ENCODE measurements at regions not wholly inside any gene's neighbourhood (a gene's known extent, or its start where the extent isn't known, plus 50 kb on each side); places are given as distances from the start of the nearest gene placed in this dataset.

DNA sequence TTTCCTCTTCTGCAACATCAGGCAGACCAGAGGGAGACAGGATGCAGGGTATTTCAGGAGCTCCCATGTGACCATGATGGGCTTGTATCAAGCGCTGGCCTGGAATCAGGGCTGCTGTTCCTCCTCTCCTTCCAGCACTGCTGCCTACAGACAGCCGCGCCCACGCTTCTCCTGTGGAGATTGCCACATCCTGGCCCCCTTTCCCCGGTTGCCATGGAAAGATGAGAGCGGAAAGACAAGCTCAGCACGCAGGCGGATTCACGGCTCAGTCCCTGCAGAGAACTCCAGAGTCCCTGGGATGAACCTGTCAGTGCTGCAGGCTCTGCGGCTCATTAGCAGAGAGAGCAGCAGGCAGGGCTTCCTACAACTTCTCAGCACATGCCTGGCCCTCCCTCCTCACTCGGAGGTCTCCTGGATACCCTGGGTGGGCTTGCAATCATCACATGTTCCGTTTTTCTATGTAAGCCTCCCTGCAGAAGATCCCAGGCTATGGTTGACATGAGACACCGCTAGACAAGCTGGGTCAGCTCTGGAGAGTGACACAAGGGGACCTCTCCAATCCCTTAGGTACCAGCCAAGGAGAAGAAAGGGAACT, 497.8 kb upstream of the MYT1L start (continued):
- TF ChIP-seq, protein P1, sequence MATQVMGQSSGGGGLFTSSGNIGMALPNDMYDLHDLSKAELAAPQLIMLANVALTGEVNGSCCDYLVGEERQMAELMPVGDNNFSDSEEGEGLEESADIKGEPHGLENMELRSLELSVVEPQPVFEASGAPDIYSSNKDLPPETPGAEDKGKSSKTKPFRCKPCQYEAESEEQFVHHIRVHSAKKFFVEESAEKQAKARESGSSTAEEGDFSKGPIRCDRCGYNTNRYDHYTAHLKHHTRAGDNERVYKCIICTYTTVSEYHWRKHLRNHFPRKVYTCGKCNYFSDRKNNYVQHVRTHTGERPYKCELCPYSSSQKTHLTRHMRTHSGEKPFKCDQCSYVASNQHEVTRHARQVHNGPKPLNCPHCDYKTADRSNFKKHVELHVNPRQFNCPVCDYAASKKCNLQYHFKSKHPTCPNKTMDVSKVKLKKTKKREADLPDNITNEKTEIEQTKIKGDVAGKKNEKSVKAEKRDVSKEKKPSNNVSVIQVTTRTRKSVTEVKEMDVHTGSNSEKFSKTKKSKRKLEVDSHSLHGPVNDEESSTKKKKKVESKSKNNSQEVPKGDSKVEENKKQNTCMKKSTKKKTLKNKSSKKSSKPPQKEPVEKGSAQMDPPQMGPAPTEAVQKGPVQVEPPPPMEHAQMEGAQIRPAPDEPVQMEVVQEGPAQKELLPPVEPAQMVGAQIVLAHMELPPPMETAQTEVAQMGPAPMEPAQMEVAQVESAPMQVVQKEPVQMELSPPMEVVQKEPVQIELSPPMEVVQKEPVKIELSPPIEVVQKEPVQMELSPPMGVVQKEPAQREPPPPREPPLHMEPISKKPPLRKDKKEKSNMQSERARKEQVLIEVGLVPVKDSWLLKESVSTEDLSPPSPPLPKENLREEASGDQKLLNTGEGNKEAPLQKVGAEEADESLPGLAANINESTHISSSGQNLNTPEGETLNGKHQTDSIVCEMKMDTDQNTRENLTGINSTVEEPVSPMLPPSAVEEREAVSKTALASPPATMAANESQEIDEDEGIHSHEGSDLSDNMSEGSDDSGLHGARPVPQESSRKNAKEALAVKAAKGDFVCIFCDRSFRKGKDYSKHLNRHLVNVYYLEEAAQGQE (IDR thresholded peaks at IDR 0.05; ENCODE audit: low read depth): no peak

DNA sequence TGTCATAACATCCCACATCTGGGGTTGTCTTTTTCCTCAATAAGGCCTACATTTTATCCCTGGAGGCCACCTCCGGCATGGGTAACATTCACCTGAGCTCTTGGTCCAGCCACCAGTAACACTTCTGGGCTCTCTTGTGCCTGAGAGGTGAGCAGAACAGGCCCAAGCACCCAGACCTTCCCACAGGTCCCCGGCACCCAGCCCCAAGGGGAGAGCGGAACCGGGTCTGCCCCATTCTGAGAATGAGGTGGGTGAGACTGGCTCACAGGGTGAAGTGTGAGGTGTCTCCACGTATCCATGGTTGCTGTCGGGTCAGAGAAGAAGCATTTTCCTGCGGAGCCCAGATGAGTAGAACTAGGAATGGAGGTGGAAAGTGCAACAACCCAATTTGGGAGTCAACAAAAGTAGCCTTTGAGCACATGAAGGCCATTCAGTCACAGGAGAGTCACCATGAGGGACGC, 496.7 kb upstream of the MYT1L start:
- Histone ChIP-seq H4K20me1 (ENCODE audit: insufficient read depth) (no peaks in the 10 kb centered on the region), H2AFZ (ENCODE audit: low read depth, low read length, poor library complexity, severe bottlenecking) (no peak overlapping the region), H3K27me3 (ENCODE audit: insufficient read depth, low read length) (peaks cover 20% of the 10 kb centered on the region; the same call in 1 of the 2 replicates), H3K79me2 (ENCODE audit: insufficient read depth, low read length) (no peaks in the 10 kb centered on the region), H3K36me3 (ENCODE audit: control insufficient read depth in 1 of 2, insufficient read depth in 2 of 2, low read length in 2 of 2) (no peaks in the 10 kb centered on the region), H3K9ac (ENCODE audit: low read length) (no peak overlapping the region), H3K9me3 (ENCODE audit: control insufficient read depth in 1 of 2, insufficient read depth in 1 of 2, low read depth in 1 of 2, low read length in 2 of 2) (no peaks in the 10 kb centered on the region), H3K27ac (ENCODE audit: low read depth, low read length) (no peak overlapping the region), H3K4me3 (replicated peaks in 1 of 2; ENCODE audit: low read depth in 1 of 2, low read length in 2 of 2) (no peak overlapping the region), H3K4me2 (ENCODE audit: low read length) (no peak overlapping the region), H3K4me1 (ENCODE audit: control insufficient read depth in 1 of 2, insufficient read depth in 2 of 2, low read length in 2 of 2) (no peaks in the 10 kb centered on the region), H3K9me2 (ENCODE audit: insufficient read depth) (no peaks in the 10 kb centered on the region)
- POLR2A ChIA-PET: no interaction called here
- DNase-seq (ENCODE audit: low read depth, low spot score) (no peak), ATAC-seq (no peak)
- CTCF ChIA-PET: no interaction called here
- intact Hi-C loops (cut with micrococcal nuclease): no loop called here
- no TSS peak for BruUV-seq (replicated peaks)
- RAD21 ChIA-PET (ENCODE audit: low non-redundant PET in 1 of 2, low total read pairs in 2 of 2, uncharacterized antibody in 2 of 2, unreplicated experiment in 2 of 2): no interaction called here
- TF ChIP-seq, protein P1 (IDR thresholded peaks at IDR 0.05; ENCODE audit: low read depth): no peak
- no peak for TF ChIP-seq CBX3 (IDR thresholded peaks at IDR 0.05; ENCODE audit: low read depth)
- TF ChIP-seq ZFX (IDR thresholded peaks at IDR 0.05): no peak
- TF ChIP-seq ELF1 (IDR thresholded peaks at IDR 0.05; ENCODE audit: borderline replicate concordance, low read depth): no peak
- no peak for TF ChIP-seq TCF7L2 (IDR thresholded peaks at IDR 0.05; ENCODE audit: borderline replicate concordance, extremely low read depth, insufficient read depth, insufficient read length)
- TF ChIP-seq EZH2 (IDR thresholded peaks at IDR 0.05): no peak
- TF ChIP-seq EZH2phosphoT487 (IDR thresholded peaks at IDR 0.05; ENCODE audit: borderline replicate concordance): no peak
- TF ChIP-seq, protein P2, sequence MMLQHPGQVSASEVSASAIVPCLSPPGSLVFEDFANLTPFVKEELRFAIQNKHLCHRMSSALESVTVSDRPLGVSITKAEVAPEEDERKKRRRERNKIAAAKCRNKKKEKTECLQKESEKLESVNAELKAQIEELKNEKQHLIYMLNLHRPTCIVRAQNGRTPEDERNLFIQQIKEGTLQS (IDR thresholded peaks at IDR 0.05): no peak
- TF ChIP-seq YY1 (IDR thresholded peaks at IDR 0.05; ENCODE audit: extremely low read depth, insufficient replicate concordance, low read depth, low read length): no peak
- TF ChIP-seq, protein P3, sequence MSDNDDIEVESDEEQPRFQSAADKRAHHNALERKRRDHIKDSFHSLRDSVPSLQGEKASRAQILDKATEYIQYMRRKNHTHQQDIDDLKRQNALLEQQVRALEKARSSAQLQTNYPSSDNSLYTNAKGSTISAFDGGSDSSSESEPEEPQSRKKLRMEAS (IDR thresholded peaks at IDR 0.05): no peak
- TF ChIP-seq SP1 (IDR thresholded peaks at IDR 0.05; ENCODE audit: low read depth): no peak
- TF ChIP-seq JUND (IDR thresholded peaks at IDR 0.05): no peak
- TF ChIP-seq, protein P4, sequence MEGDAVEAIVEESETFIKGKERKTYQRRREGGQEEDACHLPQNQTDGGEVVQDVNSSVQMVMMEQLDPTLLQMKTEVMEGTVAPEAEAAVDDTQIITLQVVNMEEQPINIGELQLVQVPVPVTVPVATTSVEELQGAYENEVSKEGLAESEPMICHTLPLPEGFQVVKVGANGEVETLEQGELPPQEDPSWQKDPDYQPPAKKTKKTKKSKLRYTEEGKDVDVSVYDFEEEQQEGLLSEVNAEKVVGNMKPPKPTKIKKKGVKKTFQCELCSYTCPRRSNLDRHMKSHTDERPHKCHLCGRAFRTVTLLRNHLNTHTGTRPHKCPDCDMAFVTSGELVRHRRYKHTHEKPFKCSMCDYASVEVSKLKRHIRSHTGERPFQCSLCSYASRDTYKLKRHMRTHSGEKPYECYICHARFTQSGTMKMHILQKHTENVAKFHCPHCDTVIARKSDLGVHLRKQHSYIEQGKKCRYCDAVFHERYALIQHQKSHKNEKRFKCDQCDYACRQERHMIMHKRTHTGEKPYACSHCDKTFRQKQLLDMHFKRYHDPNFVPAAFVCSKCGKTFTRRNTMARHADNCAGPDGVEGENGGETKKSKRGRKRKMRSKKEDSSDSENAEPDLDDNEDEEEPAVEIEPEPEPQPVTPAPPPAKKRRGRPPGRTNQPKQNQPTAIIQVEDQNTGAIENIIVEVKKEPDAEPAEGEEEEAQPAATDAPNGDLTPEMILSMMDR (IDR thresholded peaks at IDR 0.05 in 2 of 3, conservative IDR thresholded peaks at IDR 0.05 in 1 of 3; ENCODE audit: borderline replicate concordance in 1 of 3, insufficient read depth in 1 of 3, low read depth in 2 of 3, low read length in 2 of 3): no peak

Measured in HCT116 (cell line).